Suprapubic skin (tissue), 4 donors: ENCODE measurements at regions not wholly inside any gene's neighbourhood (a gene's known extent, or its start where the extent isn't known, plus 50 kb on each side); places are given as distances from the start of the nearest gene placed in this dataset.

Source experiments
- POLR2A ChIP-seq, 2 donors: fragments of 450-650 bp; IDR thresholded peaks; one replicate each; pipeline ENCODE4 v1.6.1; 2017; ENCODE audit warnings: antibody characterized with exemption in 2 of 2, mild to moderate bottlenecking in 2 of 2, moderate library complexity in 2 of 2
- POLR2AphosphoS5 ChIP-seq, 3 donors: sonication (generic); formaldehyde crosslinking; IDR thresholded peaks; one replicate each; pipeline ENCODE4 v1.6.1; 2017; ENCODE audit warnings: antibody characterized with exemption in 3 of 3
- TF ChIP-seq, protein P1 (sequence below), 2 donors: fragments of 200-600 bp in 1 of 2; fragments of 450-650 bp in 1 of 2; sonication (generic) in 1 of 2; IDR thresholded peaks; one replicate each; pipeline ENCODE4 v1.5.1; 2016 to 2019; ENCODE audit warnings: antibody characterized with exemption in 2 of 2, mild to moderate bottlenecking in 1 of 2, moderate library complexity in 1 of 2

DNA sequence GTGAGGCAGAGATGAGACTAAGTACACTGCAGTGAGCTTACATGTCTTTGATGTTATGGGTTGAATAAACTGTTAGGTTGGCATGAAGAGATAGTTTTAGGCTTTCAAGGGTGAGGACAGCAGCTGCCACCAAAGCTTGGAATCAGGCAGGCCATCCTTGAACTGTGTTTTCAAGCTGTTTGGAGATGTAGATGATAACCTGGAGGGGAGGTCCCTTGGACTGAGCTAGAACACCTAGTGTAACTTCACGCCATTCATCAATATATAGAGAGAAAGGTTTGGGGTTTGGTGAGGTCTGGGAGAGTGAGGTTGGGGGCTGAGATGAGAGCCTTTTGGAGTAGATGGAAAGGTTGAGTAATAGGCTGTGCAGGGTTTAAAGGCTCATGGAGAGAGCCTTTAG is 2447.0 kb downstream of the TP53TG3F start:
- TF ChIP-seq, protein P1, sequence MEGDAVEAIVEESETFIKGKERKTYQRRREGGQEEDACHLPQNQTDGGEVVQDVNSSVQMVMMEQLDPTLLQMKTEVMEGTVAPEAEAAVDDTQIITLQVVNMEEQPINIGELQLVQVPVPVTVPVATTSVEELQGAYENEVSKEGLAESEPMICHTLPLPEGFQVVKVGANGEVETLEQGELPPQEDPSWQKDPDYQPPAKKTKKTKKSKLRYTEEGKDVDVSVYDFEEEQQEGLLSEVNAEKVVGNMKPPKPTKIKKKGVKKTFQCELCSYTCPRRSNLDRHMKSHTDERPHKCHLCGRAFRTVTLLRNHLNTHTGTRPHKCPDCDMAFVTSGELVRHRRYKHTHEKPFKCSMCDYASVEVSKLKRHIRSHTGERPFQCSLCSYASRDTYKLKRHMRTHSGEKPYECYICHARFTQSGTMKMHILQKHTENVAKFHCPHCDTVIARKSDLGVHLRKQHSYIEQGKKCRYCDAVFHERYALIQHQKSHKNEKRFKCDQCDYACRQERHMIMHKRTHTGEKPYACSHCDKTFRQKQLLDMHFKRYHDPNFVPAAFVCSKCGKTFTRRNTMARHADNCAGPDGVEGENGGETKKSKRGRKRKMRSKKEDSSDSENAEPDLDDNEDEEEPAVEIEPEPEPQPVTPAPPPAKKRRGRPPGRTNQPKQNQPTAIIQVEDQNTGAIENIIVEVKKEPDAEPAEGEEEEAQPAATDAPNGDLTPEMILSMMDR (IDR thresholded peaks at IDR 0.05) = no peak
- TF ChIP-seq POLR2A (IDR thresholded peaks at IDR 0.05) (no peak), POLR2AphosphoS5 (IDR thresholded peaks at IDR 0.05) (no peak)
